H1 (cell line): ENCODE measurements at regions not wholly inside any gene's neighbourhood (a gene's known extent, or its start where the extent isn't known, plus 50 kb on each side); places are given as distances from the start of the nearest gene placed in this dataset.

ENCODE experiments used
- CTCF ChIA-PET: fragments of 300-600 bp; sonication (Branson Sonifier 250); formaldehyde crosslinking; loops from one replicate; lab custom pipeline; 2021; ENCODE audit not compliant: partially characterized antibody; lab: Charles Lee
- POLR2A ChIA-PET: fragments of 300-600 bp; sonication (Branson Sonifier 250); formaldehyde crosslinking; loops from one replicate; lab custom pipeline; 2021; ENCODE audit warnings: inconsistent platforms; ENCODE audit not compliant: partially characterized antibody; lab: Charles Lee
- DNase-seq, 2 experiments: peaks; one replicate each; pipeline versions ENCODE4 v3.0.0 to v3.0.0-alpha.2; 2010 to 2022; ENCODE audit warnings: low spot score in 2 of 2, low read depth in 1 of 2, mixed read lengths in 1 of 2
- FAIRE-seq: peaks from 2 replicates; lab custom pipeline; 2011; peaks lifted over from hg19 to GRCh38; lab: Jason Lieb, UNC
- H2AFZ ChIP-seq: 2 replicates; pipeline ENCODE4 v1.8.1; 2012; ENCODE audit warnings: low read length, inconsistent platforms
- H2AK5ac ChIP-seq: 2 replicates; pipeline ENCODE4 v1.6.1; 2013; ENCODE audit warnings: low read depth, low read length
- H2BK120ac ChIP-seq: replicated peaks from 2 replicates; pipeline ENCODE3; 2013; ENCODE audit warnings: low read depth, low read length, inconsistent platforms
- H2BK12ac ChIP-seq: 2 replicates; pipeline ENCODE4 v1.6.1; 2013; ENCODE audit warnings: low read depth, low read length
- H2BK15ac ChIP-seq: 2 replicates; pipeline ENCODE4 v1.6.1; 2013; ENCODE audit warnings: low read length
- H2BK20ac ChIP-seq: 2 replicates; pipeline ENCODE4 v1.6.1; 2013; ENCODE audit warnings: low read length
- H2BK5ac ChIP-seq: 2 replicates; pipeline ENCODE4 v1.6.1; 2013; ENCODE audit warnings: low read depth, low read length
- H3K14ac ChIP-seq: 2 replicates; pipeline ENCODE4 v1.6.1; 2013; ENCODE audit warnings: inconsistent platforms; ENCODE audit not compliant: insufficient read length
- H3K18ac ChIP-seq: 2 replicates; pipeline ENCODE4 v1.6.1; 2013; ENCODE audit warnings: low read length; ENCODE audit errors: extremely low read depth
- H3K23ac ChIP-seq: 2 replicates; pipeline ENCODE4 v1.6.1; 2013; ENCODE audit warnings: inconsistent platforms; ENCODE audit not compliant: insufficient read length
- H3K23me2 ChIP-seq: 2 replicates; pipeline ENCODE4 v1.6.1; 2013; ENCODE audit warnings: low read depth, low read length
- H3K27ac ChIP-seq: 2 replicates; pipeline ENCODE4 v1.6.1; 2011; ENCODE audit warnings: low read depth, low read length, inconsistent platforms
- H3K27me3 ChIP-seq, 4 experiments: replicated peaks in 1 of 4; 1 replicate in 1 of 4; 2 replicates in 3 of 4; pipeline versions ENCODE4 v1.6.1 to v1.8.1; 2011 to 2013; ENCODE audit warnings: low read length in 3 of 4, mild to moderate bottlenecking in 3 of 4, inconsistent platforms in 2 of 4, mixed read lengths in 2 of 4, moderate library complexity in 1 of 4; ENCODE audit not compliant: control insufficient read depth in 3 of 4, insufficient read depth in 3 of 4; ENCODE audit errors: extremely low read depth in 1 of 4
- H3K36me3 ChIP-seq, 4 experiments: 2 replicates each; pipeline versions ENCODE4 v1.6.1 to v1.8.1; 2011 to 2013; ENCODE audit warnings: mild to moderate bottlenecking in 4 of 4, low read length in 3 of 4, moderate library complexity in 2 of 4, control low read depth in 1 of 4, inconsistent platforms in 1 of 4; ENCODE audit not compliant: insufficient read depth in 4 of 4, control insufficient read depth in 2 of 4
- H3K4ac ChIP-seq: replicated peaks from 2 replicates; pipeline ENCODE3; 2013; ENCODE audit warnings: low read length, low read depth, mixed read lengths, inconsistent platforms; ENCODE audit not compliant: insufficient read length
- H3K4me1 ChIP-seq, 4 experiments: replicated peaks in 1 of 4; 1 replicate in 1 of 4; 2 replicates in 3 of 4; pipeline versions ENCODE4 v1.6.1 to v1.8.1; 2011 to 2013; ENCODE audit warnings: low read length in 3 of 4, inconsistent platforms in 2 of 4, mixed read lengths in 1 of 4; ENCODE audit not compliant: insufficient read depth in 4 of 4, control insufficient read depth in 3 of 4
- H3K4me2 ChIP-seq, 2 experiments: 2 replicates each; pipeline versions ENCODE4 v1.6.1 to v1.8.1; 2011 to 2013; ENCODE audit warnings: low read depth in 2 of 2, low read length in 2 of 2, control low read depth in 1 of 2, inconsistent platforms in 1 of 2, mild to moderate bottlenecking in 1 of 2; ENCODE audit not compliant: insufficient read depth in 1 of 2
- H3K4me3 ChIP-seq, 4 experiments: fragments of 200-600, 300-600 bp in 1 of 4; sonication (generic), shearing (Covaris generic), sonication (Bioruptor Twin) in 1 of 4; 2 replicates each; pipeline versions ENCODE4 v1.5.1 to v1.8.1; 2011 to 2016; ENCODE audit warnings: low read length in 4 of 4, low read depth in 3 of 4, control low read depth in 2 of 4, inconsistent platforms in 2 of 4, mild to moderate bottlenecking in 2 of 4, mixed read lengths in 1 of 4, moderate library complexity in 1 of 4; ENCODE audit not compliant: insufficient read depth in 2 of 4; ENCODE audit errors: extremely low read depth in 1 of 4
- H3K56ac ChIP-seq: replicated peaks from 2 replicates; pipeline ENCODE3; 2013; ENCODE audit warnings: low read depth, mild to moderate bottlenecking, mixed read lengths, low read length, inconsistent platforms; ENCODE audit not compliant: insufficient read length
- H3K79me1 ChIP-seq: 2 replicates; pipeline ENCODE4 v1.6.1; 2013; ENCODE audit warnings: low read depth, low read length, control low read depth
- H3K79me2 ChIP-seq, 2 experiments: 2 replicates each; pipeline versions ENCODE4 v1.6.1 to v1.8.1; 2012 to 2013; ENCODE audit warnings: low read length in 2 of 2, mild to moderate bottlenecking in 2 of 2, inconsistent platforms in 1 of 2; ENCODE audit not compliant: insufficient read depth in 2 of 2, control insufficient read depth in 1 of 2
- H3K9ac ChIP-seq, 4 experiments: replicated peaks in 1 of 4; 1 replicate in 1 of 4; 2 replicates in 3 of 4; pipeline versions ENCODE4 v1.6.1 to v1.8.1; 2011 to 2013; ENCODE audit warnings: low read depth in 3 of 4, low read length in 3 of 4, control low read depth in 2 of 4, mild to moderate bottlenecking in 2 of 4, moderate library complexity in 2 of 4, inconsistent platforms in 1 of 4; ENCODE audit errors: extremely low read depth in 1 of 4
- H3K9me3 ChIP-seq, 2 experiments: 2 replicates each; pipeline versions ENCODE4 v1.6.1 to v1.8.1; 2012 to 2013; ENCODE audit warnings: mild to moderate bottlenecking in 2 of 2, moderate library complexity in 2 of 2, control low read depth in 1 of 2, inconsistent platforms in 1 of 2, low read depth in 1 of 2, low read length in 1 of 2, mixed read lengths in 1 of 2; ENCODE audit not compliant: insufficient read depth in 2 of 2
- H4K20me1 ChIP-seq, 2 experiments: replicated peaks in 1 of 2; 2 replicates each; pipeline versions ENCODE3 to v1.8.1; 2011 to 2013; ENCODE audit warnings: inconsistent platforms in 2 of 2, low read length in 2 of 2, mild to moderate bottlenecking in 1 of 2; ENCODE audit not compliant: insufficient read depth in 2 of 2, control insufficient read depth in 1 of 2
- H4K5ac ChIP-seq: 2 replicates; pipeline ENCODE4 v1.6.1; 2013; ENCODE audit warnings: low read length, low read depth, mixed read lengths, inconsistent platforms; ENCODE audit not compliant: insufficient read length
- H4K8ac ChIP-seq: 2 replicates; pipeline ENCODE4 v1.8.0; 2013; ENCODE audit warnings: mild to moderate bottlenecking, moderate library complexity, low read length, inconsistent platforms; ENCODE audit not compliant: insufficient read depth; ENCODE audit errors: extremely low read depth
- H4K91ac ChIP-seq: replicated peaks from 2 replicates; pipeline ENCODE3; 2013; ENCODE audit warnings: low read length, mixed read lengths, inconsistent platforms; ENCODE audit not compliant: insufficient read length
- BCL11A ChIP-seq, 2 experiments: IDR thresholded peaks; one replicate each; pipeline ENCODE4 v1.6.1; 2011; ENCODE audit warnings: low read depth in 2 of 2, low read length in 2 of 2, mild to moderate bottlenecking in 2 of 2
- HDAC2 ChIP-seq, 2 experiments: fragments of 300-600 bp in 1 of 2; sonication (generic) in 1 of 2; IDR thresholded peaks; 2 replicates each; pipeline ENCODE4 v1.6.1; 2011 to 2012; ENCODE audit warnings: low read depth in 2 of 2, low read length in 2 of 2, mild to moderate bottlenecking in 2 of 2, moderate library complexity in 2 of 2, borderline replicate concordance in 1 of 2, inconsistent platforms in 1 of 2
- PHF8 ChIP-seq: fragments of 200-600 bp; sonication (generic); conservative IDR thresholded peaks from 2 replicates; pipeline ENCODE4 v1.7.1; 2012; ENCODE audit warnings: low read depth, mild to moderate bottlenecking, inconsistent platforms, low read length, moderate library complexity
- POU5F1 ChIP-seq: IDR thresholded peaks from 2 replicates; pipeline ENCODE4 v1.6.1; 2011; ENCODE audit warnings: low read depth, mild to moderate bottlenecking, low read length, moderate library complexity
- RAD21 ChIP-seq, 2 experiments: IDR thresholded peaks in 1 of 2; conservative IDR thresholded peaks in 1 of 2; 2 replicates each; pipeline ENCODE4 v1.6.1; 2011; ENCODE audit warnings: low read depth in 2 of 2, low read length in 2 of 2, improper control_type of control experiment in 1 of 2, inconsistent platforms in 1 of 2, mild to moderate bottlenecking in 1 of 2, moderate library complexity in 1 of 2
- RNF2 ChIP-seq: fragments of 200-900, 300-1000 bp; sonication (generic); IDR thresholded peaks from 2 replicates; pipeline ENCODE4 v1.7.1; 2016; ENCODE audit warnings: borderline replicate concordance, low read depth, mild to moderate bottlenecking, antibody characterized with exemption, low read length; ENCODE audit not compliant: poor library complexity, severe bottlenecking; ENCODE audit errors: missing control alignments
- SIX5 ChIP-seq: IDR thresholded peaks from 2 replicates; pipeline ENCODE4 v1.6.1; 2011; ENCODE audit warnings: mild to moderate bottlenecking, low read depth, low read length
- WGBS, 2 experiments: shearing (Covaris generic) in 1 of 2; methylation state at CpG; one replicate each; pipeline versions ENCODE4 v1.1.6 to v1.1.7; 2013 to 2015; ENCODE audit warnings: low lambda C conversion rate in 2 of 2, mixed read lengths in 2 of 2, inconsistent platforms in 1 of 2, low coverage in 1 of 2, missing lambda C conversion rate in 1 of 2; ENCODE audit not compliant: insufficient replicate concordance in 2 of 2, insufficient coverage in 1 of 2, insufficient read length in 1 of 2; ENCODE audit errors: extremely low coverage in 1 of 2, missing lambda C conversion rate in 1 of 2; 5-methylcytosine and 5-hydroxymethylcytosine counted together
- TF ChIP-seq, protein P1 (sequence below), 3 experiments: IDR thresholded peaks; 1 replicate in 2 of 3; 2 replicates in 1 of 3; pipeline versions ENCODE4 v1.5.1 to v1.6.1; 2011; ENCODE audit warnings: low read length in 3 of 3, mild to moderate bottlenecking in 3 of 3, inconsistent platforms in 2 of 3, low read depth in 1 of 3, moderate library complexity in 1 of 3; ENCODE audit not compliant: insufficient read depth in 1 of 3; ENCODE audit errors: control extremely low read depth in 1 of 3

DNA sequence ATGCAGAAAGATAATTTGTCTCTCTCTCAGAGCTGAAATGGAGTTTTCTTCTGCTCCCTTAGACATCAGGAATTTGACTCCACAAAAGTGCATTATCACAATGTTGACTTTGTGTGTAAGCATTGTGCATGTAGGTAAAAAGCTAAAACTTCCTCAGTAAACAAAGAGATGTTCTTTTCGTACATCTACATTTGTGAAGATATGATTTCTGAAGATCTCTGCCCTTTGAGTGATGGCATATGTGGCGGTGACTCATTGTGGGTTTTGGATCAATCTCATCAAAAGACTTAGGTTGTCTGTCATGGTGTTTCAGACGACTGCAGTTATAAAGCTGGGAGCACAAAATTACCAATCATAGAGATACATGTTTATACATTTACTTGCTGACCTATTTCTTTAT is 411.4 kb upstream of the LMO3 start:
- Histone ChIP-seq H3K9me3 (no peaks in the 10 kb centered on the region), H3K4me3 (no peak overlapping the region), H4K8ac (no peak overlapping the region), H3K36me3 (no peaks in the 10 kb centered on the region), H2BK5ac (no peak overlapping the region), H3K23ac (no peak overlapping the region), H2BK15ac (no peak overlapping the region), H4K5ac (no peak overlapping the region), H2AFZ (no peak overlapping the region), H2AK5ac (no peak overlapping the region), H2BK20ac (no peak overlapping the region), H3K79me2 (no peaks in the 10 kb centered on the region), H3K27me3 (no peaks in the 10 kb centered on the region), H3K27ac (no peak overlapping the region), H2BK120ac (no peak overlapping the region), H3K4me2 (no peak overlapping the region), H3K4ac (no peak overlapping the region), H4K91ac (no peak overlapping the region), H2BK12ac (no peak overlapping the region), H3K9ac (no peak overlapping the region), H3K56ac (no peak overlapping the region), H3K18ac (no peak overlapping the region), H3K14ac (no peak overlapping the region), H3K4me1 (peaks cover 2 to 7% (median 4%) of the 10 kb centered on the region in 4 experiments; a peak in 5 of 7 replicates), H3K79me1 (no peaks in the 10 kb centered on the region), H4K20me1 (no peaks in the 10 kb centered on the region), H3K23me2 (no peaks in the 10 kb centered on the region; the same call in 1 of the 2 replicates)
- no peak for DNase-seq
- WGBS, 2 experiments = 90% methylated on average over 3 of the region's 3 CpGs; no CpG with 5 or more reads in 1 of the 2 experiments
- ChIA-PET CTCF (no interaction called here), POLR2A (no interaction called here)
- no peak for FAIRE-seq
- TF ChIP-seq SIX5 (no peak), BCL11A (IDR thresholded peaks at IDR 0.05; ENCODE audit: low read depth in 2 of 2, low read length in 2 of 2) (no peak), PHF8 (no peak), POU5F1 (no peak), RAD21 (IDR thresholded peaks at IDR 0.05 in 1 of 2, conservative IDR thresholded peaks at IDR 0.05 in 1 of 2; ENCODE audit: low read depth in 2 of 2, low read length in 2 of 2) (no peak), RNF2 (no peak), HDAC2 (IDR thresholded peaks at IDR 0.05; ENCODE audit: borderline replicate concordance in 1 of 2, low read depth in 2 of 2, low read length in 2 of 2) (no peak)
- TF ChIP-seq, protein P1, sequence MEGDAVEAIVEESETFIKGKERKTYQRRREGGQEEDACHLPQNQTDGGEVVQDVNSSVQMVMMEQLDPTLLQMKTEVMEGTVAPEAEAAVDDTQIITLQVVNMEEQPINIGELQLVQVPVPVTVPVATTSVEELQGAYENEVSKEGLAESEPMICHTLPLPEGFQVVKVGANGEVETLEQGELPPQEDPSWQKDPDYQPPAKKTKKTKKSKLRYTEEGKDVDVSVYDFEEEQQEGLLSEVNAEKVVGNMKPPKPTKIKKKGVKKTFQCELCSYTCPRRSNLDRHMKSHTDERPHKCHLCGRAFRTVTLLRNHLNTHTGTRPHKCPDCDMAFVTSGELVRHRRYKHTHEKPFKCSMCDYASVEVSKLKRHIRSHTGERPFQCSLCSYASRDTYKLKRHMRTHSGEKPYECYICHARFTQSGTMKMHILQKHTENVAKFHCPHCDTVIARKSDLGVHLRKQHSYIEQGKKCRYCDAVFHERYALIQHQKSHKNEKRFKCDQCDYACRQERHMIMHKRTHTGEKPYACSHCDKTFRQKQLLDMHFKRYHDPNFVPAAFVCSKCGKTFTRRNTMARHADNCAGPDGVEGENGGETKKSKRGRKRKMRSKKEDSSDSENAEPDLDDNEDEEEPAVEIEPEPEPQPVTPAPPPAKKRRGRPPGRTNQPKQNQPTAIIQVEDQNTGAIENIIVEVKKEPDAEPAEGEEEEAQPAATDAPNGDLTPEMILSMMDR (IDR thresholded peaks at IDR 0.05; ENCODE audit: control extremely low read depth in 1 of 3, insufficient read depth in 1 of 3, low read depth in 1 of 3, low read length in 3 of 3) = no peak
